ENCODE measurements at regions not wholly inside any gene's neighbourhood (a gene's known extent, or its start where the extent isn't known, plus 50 kb on each side); places are given as distances from the start of the nearest gene placed in this dataset.

DNA sequence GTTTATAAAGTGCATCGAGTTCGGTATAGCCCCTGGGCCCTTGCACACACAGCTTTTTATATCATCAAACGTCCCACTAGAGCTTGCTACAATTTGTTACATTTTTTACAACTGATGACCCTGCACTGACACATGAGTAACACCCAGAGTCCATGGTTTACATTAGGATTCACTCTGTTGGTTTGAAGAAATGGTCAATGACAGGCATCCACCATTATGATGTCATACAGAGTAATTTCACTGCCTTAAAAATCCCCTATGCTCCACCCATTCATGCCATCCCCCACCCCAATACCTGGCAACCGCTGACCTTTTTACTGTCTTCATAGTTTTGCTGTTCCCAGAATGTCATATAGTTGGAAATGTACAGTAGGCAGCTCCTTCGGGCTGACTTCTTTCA, 130.2 kb downstream of the MED10 start:
- TF ChIP-seq, protein P1, sequence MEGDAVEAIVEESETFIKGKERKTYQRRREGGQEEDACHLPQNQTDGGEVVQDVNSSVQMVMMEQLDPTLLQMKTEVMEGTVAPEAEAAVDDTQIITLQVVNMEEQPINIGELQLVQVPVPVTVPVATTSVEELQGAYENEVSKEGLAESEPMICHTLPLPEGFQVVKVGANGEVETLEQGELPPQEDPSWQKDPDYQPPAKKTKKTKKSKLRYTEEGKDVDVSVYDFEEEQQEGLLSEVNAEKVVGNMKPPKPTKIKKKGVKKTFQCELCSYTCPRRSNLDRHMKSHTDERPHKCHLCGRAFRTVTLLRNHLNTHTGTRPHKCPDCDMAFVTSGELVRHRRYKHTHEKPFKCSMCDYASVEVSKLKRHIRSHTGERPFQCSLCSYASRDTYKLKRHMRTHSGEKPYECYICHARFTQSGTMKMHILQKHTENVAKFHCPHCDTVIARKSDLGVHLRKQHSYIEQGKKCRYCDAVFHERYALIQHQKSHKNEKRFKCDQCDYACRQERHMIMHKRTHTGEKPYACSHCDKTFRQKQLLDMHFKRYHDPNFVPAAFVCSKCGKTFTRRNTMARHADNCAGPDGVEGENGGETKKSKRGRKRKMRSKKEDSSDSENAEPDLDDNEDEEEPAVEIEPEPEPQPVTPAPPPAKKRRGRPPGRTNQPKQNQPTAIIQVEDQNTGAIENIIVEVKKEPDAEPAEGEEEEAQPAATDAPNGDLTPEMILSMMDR (IDR thresholded peaks at IDR 0.05), result no peak
- TF ChIP-seq SMAD3 (CRISPR knock-in tag; IDR thresholded peaks at IDR 0.05; ENCODE audit: borderline replicate concordance) (no peak), TCF7 (CRISPR knock-in tag; IDR thresholded peaks at IDR 0.05; ENCODE audit: low read depth) (no peak), NR2C2 (CRISPR knock-in tag; IDR thresholded peaks at IDR 0.05) (no peak), ZNF219 (CRISPR knock-in tag; IDR thresholded peaks at IDR 0.05; ENCODE audit: borderline replicate concordance) (no peak), FOXJ3 (CRISPR knock-in tag; IDR thresholded peaks at IDR 0.05; ENCODE audit: borderline replicate concordance) (no peak), ZNF138 (CRISPR knock-in tag; conservative IDR thresholded peaks at IDR 0.05) (no peak), NFYB (CRISPR knock-in tag; conservative IDR thresholded peaks at IDR 0.05; ENCODE audit: low read depth) (no peak), SMAD4 (CRISPR knock-in tag; IDR thresholded peaks at IDR 0.05) (no peak), KAT7 (CRISPR knock-in tag; IDR thresholded peaks at IDR 0.05; ENCODE audit: borderline replicate concordance) (no peak)
- TF ChIP-seq, protein P2, sequence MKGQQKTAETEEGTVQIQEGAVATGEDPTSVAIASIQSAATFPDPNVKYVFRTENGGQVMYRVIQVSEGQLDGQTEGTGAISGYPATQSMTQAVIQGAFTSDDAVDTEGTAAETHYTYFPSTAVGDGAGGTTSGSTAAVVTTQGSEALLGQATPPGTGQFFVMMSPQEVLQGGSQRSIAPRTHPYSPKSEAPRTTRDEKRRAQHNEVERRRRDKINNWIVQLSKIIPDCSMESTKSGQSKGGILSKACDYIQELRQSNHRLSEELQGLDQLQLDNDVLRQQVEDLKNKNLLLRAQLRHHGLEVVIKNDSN (CRISPR knock-in tag; IDR thresholded peaks at IDR 0.05), result no peak
